PFSK-1 (cell line): ENCODE measurements at regions not wholly inside any gene's neighbourhood (a gene's known extent, or its start where the extent isn't known, plus 50 kb on each side); places are given as distances from the start of the nearest gene placed in this dataset.

Source experiments
- FOXP2 ChIP-seq: optimal IDR thresholded peaks from 2 replicates; pipeline ENCODE3; 2011; ENCODE audit warnings: borderline replicate concordance, control low read depth, inconsistent platforms; ENCODE audit not compliant: insufficient read depth; ENCODE audit errors: extremely low read length, extremely low read depth
- POLR2AphosphoS5 ChIP-seq: IDR thresholded peaks from 2 replicates; pipeline ENCODE4 v1.6.1; 2012; ENCODE audit warnings: low read depth, mild to moderate bottlenecking, control low read depth, low read length, moderate library complexity
- TAF1 ChIP-seq: IDR thresholded peaks from 2 replicates; pipeline ENCODE4 v1.6.1; 2012; ENCODE audit warnings: low read length, control low read depth, borderline replicate concordance; ENCODE audit not compliant: insufficient read depth
- TF ChIP-seq, protein P1 (sequence below), 2 experiments: IDR thresholded peaks; 2 replicates each; pipeline versions ENCODE4 v1.6.1 to v1.8.0; 2011 to 2012; ENCODE audit warnings: low read depth in 2 of 2, low read length in 2 of 2, control low read depth in 1 of 2, inconsistent platforms in 1 of 2, mild to moderate bottlenecking in 1 of 2, moderate library complexity in 1 of 2; ENCODE audit not compliant: insufficient read depth in 1 of 2

DNA sequence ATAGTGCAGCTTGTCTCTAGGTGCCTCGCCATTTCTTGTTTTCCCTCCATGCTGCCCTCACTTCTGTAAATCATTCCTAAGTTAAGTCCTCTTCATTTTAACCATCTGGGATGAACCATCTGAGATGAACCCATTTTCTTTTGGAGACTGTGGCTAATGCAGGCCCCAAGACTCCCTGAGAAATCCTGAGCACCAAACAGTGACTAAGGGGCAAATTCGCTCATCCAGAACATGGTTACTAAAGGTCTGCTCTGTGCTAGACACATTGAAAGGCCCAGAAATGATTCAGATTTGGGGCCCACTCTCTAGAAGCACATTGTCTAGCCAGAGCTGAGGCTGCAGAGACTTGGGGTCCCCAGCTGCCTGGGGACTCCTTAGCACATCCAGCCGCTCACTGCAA, 151.9 kb upstream of the CTTNBP2NL start:
- TF ChIP-seq TAF1, result no peak
- TF ChIP-seq, protein P1, sequence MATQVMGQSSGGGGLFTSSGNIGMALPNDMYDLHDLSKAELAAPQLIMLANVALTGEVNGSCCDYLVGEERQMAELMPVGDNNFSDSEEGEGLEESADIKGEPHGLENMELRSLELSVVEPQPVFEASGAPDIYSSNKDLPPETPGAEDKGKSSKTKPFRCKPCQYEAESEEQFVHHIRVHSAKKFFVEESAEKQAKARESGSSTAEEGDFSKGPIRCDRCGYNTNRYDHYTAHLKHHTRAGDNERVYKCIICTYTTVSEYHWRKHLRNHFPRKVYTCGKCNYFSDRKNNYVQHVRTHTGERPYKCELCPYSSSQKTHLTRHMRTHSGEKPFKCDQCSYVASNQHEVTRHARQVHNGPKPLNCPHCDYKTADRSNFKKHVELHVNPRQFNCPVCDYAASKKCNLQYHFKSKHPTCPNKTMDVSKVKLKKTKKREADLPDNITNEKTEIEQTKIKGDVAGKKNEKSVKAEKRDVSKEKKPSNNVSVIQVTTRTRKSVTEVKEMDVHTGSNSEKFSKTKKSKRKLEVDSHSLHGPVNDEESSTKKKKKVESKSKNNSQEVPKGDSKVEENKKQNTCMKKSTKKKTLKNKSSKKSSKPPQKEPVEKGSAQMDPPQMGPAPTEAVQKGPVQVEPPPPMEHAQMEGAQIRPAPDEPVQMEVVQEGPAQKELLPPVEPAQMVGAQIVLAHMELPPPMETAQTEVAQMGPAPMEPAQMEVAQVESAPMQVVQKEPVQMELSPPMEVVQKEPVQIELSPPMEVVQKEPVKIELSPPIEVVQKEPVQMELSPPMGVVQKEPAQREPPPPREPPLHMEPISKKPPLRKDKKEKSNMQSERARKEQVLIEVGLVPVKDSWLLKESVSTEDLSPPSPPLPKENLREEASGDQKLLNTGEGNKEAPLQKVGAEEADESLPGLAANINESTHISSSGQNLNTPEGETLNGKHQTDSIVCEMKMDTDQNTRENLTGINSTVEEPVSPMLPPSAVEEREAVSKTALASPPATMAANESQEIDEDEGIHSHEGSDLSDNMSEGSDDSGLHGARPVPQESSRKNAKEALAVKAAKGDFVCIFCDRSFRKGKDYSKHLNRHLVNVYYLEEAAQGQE (IDR thresholded peaks at IDR 0.05; ENCODE audit: insufficient read depth in 1 of 2, low read depth in 2 of 2, low read length in 2 of 2), result no peak
- TF ChIP-seq POLR2AphosphoS5, result no peak
- no peak for TF ChIP-seq FOXP2
